Effector memory CD8-positive, alpha-beta T cell (primary cell): ENCODE measurements at regions not wholly inside any gene's neighbourhood (a gene's known extent, or its start where the extent isn't known, plus 50 kb on each side); places are given as distances from the start of the nearest gene placed in this dataset.

Source experiments
- ATAC-seq: fragments of 150-1000 bp; cut with Tn5 transposase; replicated peaks from 2 replicates; pipeline ENCODE4 v1.10.0; 2021; ENCODE audit warnings: mild to moderate bottlenecking, moderate library complexity
- DNase-seq, 3 experiments: peaks; one replicate each; pipeline ENCODE4 v3.0.0; 2021
- H3K27ac Mint-ChIP-seq, 2 donors: one replicate each; pipeline ENCODE4 v1.8.0; 2022; ENCODE audit warnings: mild to moderate bottlenecking in 2 of 2, mixed read lengths in 2 of 2, moderate library complexity in 2 of 2
- H3K27me3 Mint-ChIP-seq, 2 donors: one replicate each; pipeline ENCODE4 v1.8.0; 2022; ENCODE audit warnings: mixed read lengths in 2 of 2
- H3K36me3 Mint-ChIP-seq: one replicate; pipeline ENCODE4 v1.8.0; 2022; ENCODE audit warnings: mild to moderate bottlenecking, moderate library complexity, mixed read lengths; ENCODE audit not compliant: insufficient read depth
- H3K4me1 Mint-ChIP-seq, 2 donors: one replicate each; pipeline ENCODE4 v1.8.0; 2022; ENCODE audit warnings: low read depth in 2 of 2, mixed read lengths in 2 of 2
- H3K4me3 Mint-ChIP-seq, 2 donors: one replicate each; pipeline ENCODE4 v1.8.0; 2022; ENCODE audit warnings: mild to moderate bottlenecking in 2 of 2, mixed read lengths in 2 of 2, moderate library complexity in 2 of 2
- H3K9me3 Mint-ChIP-seq, 2 donors: one replicate each; pipeline ENCODE4 v1.8.0; 2022; ENCODE audit warnings: mixed read lengths in 2 of 2

- ATAC-seq (no peak), DNase-seq (no peak)
- Mint-ChIP-seq H3K27me3 (peaks cover 0 to 18% of the 10 kb centered on the region in 2 donors), H3K36me3 (no peaks in the 10 kb centered on the region), H3K4me1 (no peaks in the 10 kb centered on the region), H3K4me3 (no peak overlapping the region), H3K9me3 (no peaks in the 10 kb centered on the region), H3K27ac (peak overlapping the region in 1 of 2 donors; percentile 49)
Observed at GRCh38 chr5:5939759-5940370, 438.5 kb downstream of the MED10 start.

DNA sequence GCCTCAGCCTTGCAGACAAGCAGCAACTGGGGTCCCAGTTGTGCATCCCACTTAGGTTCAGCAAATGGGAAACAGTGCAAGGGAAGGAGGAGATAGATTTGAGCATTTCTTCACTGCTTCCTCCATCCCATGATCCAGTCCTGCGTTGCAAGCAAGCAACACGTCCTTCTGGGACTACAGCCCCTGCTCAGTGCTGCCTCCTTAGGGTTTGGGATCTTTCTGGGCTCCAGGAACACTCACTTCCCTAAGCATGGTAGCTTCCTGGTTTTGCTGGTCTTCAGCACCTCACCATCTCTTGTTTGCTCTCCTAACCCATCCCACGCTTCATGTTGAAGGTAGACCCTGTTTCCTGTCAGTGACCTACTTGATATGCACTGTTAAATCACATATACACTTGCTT lies 444.7 kb downstream of the MED10 start:
- ATAC-seq (no peak), DNase-seq (no peak)
- Mint-ChIP-seq H3K4me1 (no peaks in the 10 kb centered on the region), H3K4me3 (no peak overlapping the region), H3K36me3 (no peaks in the 10 kb centered on the region), H3K27ac (no peak overlapping the region), H3K27me3 (peaks cover 0 to 15% of the 10 kb centered on the region in 2 donors), H3K9me3 (no peaks in the 10 kb centered on the region)

DNA sequence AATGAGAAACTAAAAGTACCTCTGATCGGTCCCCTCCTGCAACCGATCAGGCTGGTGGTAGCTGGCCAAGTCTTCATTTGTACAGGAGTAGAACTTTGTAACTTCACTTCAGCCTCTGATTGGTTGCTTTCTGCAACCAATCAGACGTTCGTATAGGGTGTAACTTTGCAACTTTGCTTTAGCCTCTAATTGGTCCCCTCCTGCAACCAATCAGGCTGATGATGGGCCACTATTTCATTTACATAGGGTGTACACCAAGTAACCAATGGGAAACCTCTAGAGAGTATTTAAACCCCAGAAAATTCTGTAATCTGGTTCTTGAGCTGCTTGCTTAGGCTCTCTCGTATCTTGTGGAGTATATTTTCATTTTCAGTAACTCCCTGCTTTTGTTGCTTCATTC lies 445.5 kb downstream of the MED10 start:
- Mint-ChIP-seq H3K27me3 (peaks cover 0 to 13% of the 10 kb centered on the region in 2 donors), H3K4me3 (no peak overlapping the region)
- ATAC-seq = no peak

GRCh38 chr5:5930561-5930960 lies 447.8 kb downstream of the MED10 start:
- no peaks in the 10 kb centered on the region for H3K36me3 Mint-ChIP-seq
- no peak overlapping the region for H3K27ac Mint-ChIP-seq
- no peak for ATAC-seq

More for the DNA sequence above, 445.5 kb downstream of the MED10 start:
- DNase-seq = no peak
- Mint-ChIP-seq H3K4me1 (no peaks in the 10 kb centered on the region), H3K9me3 (no peaks in the 10 kb centered on the region), H3K27ac (no peak overlapping the region), H3K36me3 (no peaks in the 10 kb centered on the region)

DNA sequence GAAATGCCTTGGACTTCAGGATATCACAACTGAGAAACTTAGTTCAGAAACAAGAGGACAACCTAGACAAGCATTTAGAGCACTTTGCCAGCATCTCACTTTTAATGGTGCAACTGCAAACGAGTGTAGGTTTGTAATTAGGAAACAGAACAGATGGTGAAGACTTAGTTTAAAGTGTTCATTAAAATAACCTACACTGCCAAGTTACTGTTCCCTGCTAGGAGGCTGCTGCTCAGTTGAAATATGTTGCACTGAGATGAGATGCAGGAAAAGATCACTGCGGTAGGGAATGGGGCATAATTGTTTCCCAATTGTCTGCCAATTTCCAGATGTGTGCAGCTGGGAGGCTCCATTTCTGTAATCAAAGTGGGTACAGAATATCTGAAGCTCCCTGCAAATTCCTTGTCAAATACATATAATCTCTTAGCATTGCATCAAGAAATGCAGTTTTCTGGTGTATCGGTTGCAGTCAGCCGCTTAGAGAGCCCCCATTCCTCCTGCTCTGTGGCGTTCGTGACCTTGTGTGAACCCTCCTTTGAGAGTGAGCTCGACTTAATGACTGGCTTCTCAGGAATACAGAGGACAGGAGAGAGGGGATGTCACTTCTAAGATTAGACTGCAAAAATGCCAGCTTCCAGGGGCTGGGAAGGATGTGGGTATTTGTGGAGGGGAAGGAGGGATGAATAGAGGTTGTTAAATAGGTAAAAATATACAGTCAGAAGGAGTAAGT lies 448.9 kb downstream of the MED10 start:
- H3K27ac Mint-ChIP-seq = no peak overlapping the region
- no peaks in the 10 kb centered on the region for H3K4me1 Mint-ChIP-seq
- H3K9me3 Mint-ChIP-seq = no peaks in the 10 kb centered on the region
- DNase-seq (no peak), ATAC-seq (no peak)
- H3K27me3 Mint-ChIP-seq = peaks cover 0 to 6% of the 10 kb centered on the region in 2 donors
- no peaks in the 10 kb centered on the region for H3K36me3 Mint-ChIP-seq
- H3K4me3 Mint-ChIP-seq = no peak overlapping the region

More at GRCh38 chr5:5930561-5930960, 447.8 kb downstream of the MED10 start:
- Mint-ChIP-seq H3K4me1 (no peaks in the 10 kb centered on the region), H3K4me3 (no peak overlapping the region), H3K9me3 (no peaks in the 10 kb centered on the region), H3K27me3 (peaks cover 0 to 6% of the 10 kb centered on the region in 2 donors)
- DNase-seq = no peak

DNA sequence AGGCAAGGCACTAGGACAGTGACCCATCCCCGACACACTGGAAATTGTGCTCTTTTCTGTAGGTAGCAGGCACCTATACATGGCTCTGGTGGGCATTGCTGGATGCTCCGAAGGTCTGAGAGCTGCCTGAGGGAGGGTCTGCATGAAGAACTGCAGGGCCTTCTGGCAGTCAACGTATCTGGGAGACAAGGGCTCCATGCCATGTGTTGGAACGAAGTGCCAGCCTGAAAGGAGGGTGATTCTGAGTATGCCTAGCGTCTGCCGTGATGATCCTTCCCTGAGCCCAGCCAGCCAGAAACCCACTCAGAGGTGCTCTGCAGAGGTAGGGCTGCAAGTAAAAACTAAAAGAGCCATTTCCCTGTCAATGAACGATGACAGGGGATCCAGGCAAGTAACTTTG lies 453.2 kb downstream of the MED10 start:
- Mint-ChIP-seq H3K27me3 (no peaks in the 10 kb centered on the region), H3K36me3 (no peaks in the 10 kb centered on the region), H3K4me3 (no peak overlapping the region), H3K9me3 (no peaks in the 10 kb centered on the region), H3K4me1 (no peaks in the 10 kb centered on the region), H3K27ac (no peak overlapping the region)
- no peak for DNase-seq
- ATAC-seq = no peak

DNA sequence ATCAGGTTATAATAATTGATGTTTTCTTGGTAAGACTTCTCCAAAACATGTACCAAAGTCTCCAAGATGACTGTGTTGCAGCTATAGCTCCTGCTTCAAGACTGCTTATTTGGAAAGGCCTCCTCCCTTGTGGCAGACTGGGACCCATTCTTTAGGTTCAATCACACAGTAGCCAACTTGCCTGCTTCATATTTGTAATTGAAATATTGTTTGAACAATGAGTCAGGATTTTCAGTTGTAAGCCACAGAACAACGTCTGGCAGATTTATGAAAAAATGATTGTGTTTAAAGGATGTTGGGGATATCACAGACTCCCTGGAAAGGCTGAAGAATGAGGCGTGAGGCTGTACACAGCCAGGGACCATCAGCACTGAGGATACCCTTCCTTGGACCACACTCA lies 458.9 kb downstream of the MED10 start:
- Mint-ChIP-seq H3K27ac (no peak overlapping the region), H3K4me3 (no peak overlapping the region), H3K27me3 (no peaks in the 10 kb centered on the region), H3K4me1 (no peaks in the 10 kb centered on the region), H3K36me3 (no peaks in the 10 kb centered on the region), H3K9me3 (no peaks in the 10 kb centered on the region)
- no peak for DNase-seq
- no peak for ATAC-seq

GRCh38 chr5:5906778-5907177 lies 471.6 kb downstream of the MED10 start:
- Mint-ChIP-seq H3K27me3 (peaks cover 0 to 10% of the 10 kb centered on the region in 2 donors), H3K4me3 (no peak overlapping the region), H3K9me3 (peaks cover 2 to 5% of the 10 kb centered on the region in 2 donors), H3K4me1 (no peaks in the 10 kb centered on the region), H3K36me3 (no peaks in the 10 kb centered on the region), H3K27ac (no peak overlapping the region)
- ATAC-seq (no peak), DNase-seq (no peak)

- peaks cover 2 to 8% of the 10 kb centered on the region in 2 donors for H3K9me3 Mint-ChIP-seq
- DNase-seq = no peak
- no peak for ATAC-seq
- no peaks in the 10 kb centered on the region for H3K36me3 Mint-ChIP-seq
- H3K4me3 Mint-ChIP-seq = no peak overlapping the region
- H3K27me3 Mint-ChIP-seq = peaks cover 0 to 10% of the 10 kb centered on the region in 2 donors
- no peaks in the 10 kb centered on the region for H3K4me1 Mint-ChIP-seq
- H3K27ac Mint-ChIP-seq = no peak overlapping the region
Observed at GRCh38 chr5:5905186-5905585, 473.2 kb downstream of the MED10 start.

- no peak for ATAC-seq
- H3K27me3 Mint-ChIP-seq = no peaks in the 10 kb centered on the region
- H3K27ac Mint-ChIP-seq = no peak overlapping the region
- peaks cover 2 to 8% of the 10 kb centered on the region in 2 donors for H3K9me3 Mint-ChIP-seq
- H3K36me3 Mint-ChIP-seq = no peaks in the 10 kb centered on the region
- no peak overlapping the region for H3K4me3 Mint-ChIP-seq
- no peaks in the 10 kb centered on the region for H3K4me1 Mint-ChIP-seq
- no peak for DNase-seq
Observed at GRCh38 chr5:5904113-5904512, 474.2 kb downstream of the MED10 start.

- DNase-seq = no peak
- Mint-ChIP-seq H3K36me3 (no peaks in the 10 kb centered on the region), H3K4me1 (no peaks in the 10 kb centered on the region), H3K27me3 (no peaks in the 10 kb centered on the region), H3K9me3 (peaks cover 2 to 8% of the 10 kb centered on the region in 2 donors), H3K27ac (no peak overlapping the region), H3K4me3 (no peak overlapping the region)
- no peak for ATAC-seq
Observed at GRCh38 chr5:5902678-5903646, 475.4 kb downstream of the MED10 start.

- peaks cover 0 to 8% of the 10 kb centered on the region in 2 donors for H3K27me3 Mint-ChIP-seq
- no peaks in the 10 kb centered on the region for H3K4me1 Mint-ChIP-seq
- H3K9me3 Mint-ChIP-seq = peaks cover 2 to 8% of the 10 kb centered on the region in 2 donors
- H3K27ac Mint-ChIP-seq = no peak overlapping the region
- DNase-seq (no peak), ATAC-seq (no peak)
- H3K36me3 Mint-ChIP-seq = no peaks in the 10 kb centered on the region
- no peak overlapping the region for H3K4me3 Mint-ChIP-seq
Observed at GRCh38 chr5:5900350-5900749, 477.9 kb downstream of the ICE1 start.

DNA sequence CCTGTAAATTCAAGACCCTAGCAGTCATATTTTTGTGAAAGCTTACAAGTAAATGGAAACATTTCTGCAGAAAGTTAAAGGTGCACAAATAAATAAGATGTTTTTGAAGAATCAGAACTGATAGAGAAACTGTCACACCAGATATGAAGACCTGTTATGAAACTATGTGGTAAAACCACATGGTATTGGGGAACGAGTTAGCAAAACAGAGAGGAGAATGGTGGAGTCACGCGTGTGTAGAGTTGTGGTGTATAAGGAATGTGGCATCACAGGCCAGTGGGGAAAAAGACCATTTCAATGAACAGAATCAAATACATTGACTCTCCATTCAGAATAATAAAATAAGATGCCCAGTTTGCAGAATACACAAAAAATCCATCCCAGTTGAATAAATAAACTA lies 477.2 kb downstream of the ICE1 start:
- H3K27ac Mint-ChIP-seq = peak overlapping the region in 1 of 2 donors; percentile 7
- DNase-seq = no peak
- H3K4me1 Mint-ChIP-seq = no peaks in the 10 kb centered on the region
- peaks cover 2 to 10% of the 10 kb centered on the region in 2 donors for H3K9me3 Mint-ChIP-seq
- no peaks in the 10 kb centered on the region for H3K36me3 Mint-ChIP-seq
- no peak overlapping the region for H3K4me3 Mint-ChIP-seq
- H3K27me3 Mint-ChIP-seq = peaks cover 0 to 12% of the 10 kb centered on the region in 2 donors
- ATAC-seq = no peak
